HepG2 (cell line): ENCODE measurements at regions not wholly inside any gene's neighbourhood (a gene's known extent, or its start where the extent isn't known, plus 50 kb on each side); places are given as distances from the start of the nearest gene placed in this dataset.

Source experiments
- ATAC-seq: fragments of 200-7000 bp; cut with Tn5 transposase; 3 replicates; pipeline ENCODE4 v1.9.1; 2020; ENCODE audit warnings: mild to moderate bottlenecking, moderate library complexity
- BruUV-seq: library from RNA; stranded (reverse); fragments of 400-500 nt; replicated peaks from 2 replicates; lab custom pipeline; 2021; lab: Mats Ljungman, UMichigan
- CTCF ChIA-PET: fragments of 300-600 bp; formaldehyde crosslinking; extraction: SDS; loops from one replicate; lab custom pipeline; 2021; ENCODE audit warnings: low total read pairs, inconsistent platforms, low intra/inter-chr PET ratio; lab: Yijun Ruan, JAX
- POLR2A ChIA-PET: fragments of 350-600 bp; sonication (Branson Sonifier 250); formaldehyde crosslinking; loops from one replicate; lab custom pipeline; 2020; ENCODE audit warnings: antibody characterized with exemption, inconsistent platforms; lab: Yijun Ruan, JAX
- DNase-seq: peaks from one replicate; pipeline ENCODE4 v3.0.0-alpha.2; 2015; ENCODE audit warnings: low spot score
- FAIRE-seq: peaks from 3 replicates; lab custom pipeline; 2011; peaks lifted over from hg19 to GRCh38; lab: Jason Lieb, UNC
- H2AFZ ChIP-seq: one replicate; pipeline ENCODE4 v1.6.1; 2011; ENCODE audit warnings: low read length, inconsistent platforms
- H3K27ac ChIP-seq: fragments of 300-600 bp; 3 replicates; pipeline ENCODE4 v1.8.0; 2011; ENCODE audit warnings: mixed run types, mild to moderate bottlenecking, mixed read lengths, low read length, inconsistent platforms; ENCODE audit not compliant: insufficient read depth; ENCODE audit errors: extremely low read length
- H3K27me3 ChIP-seq, 2 experiments: fragments of 200-600 bp in 1 of 2; 2 replicates in 1 of 2; 3 replicates in 1 of 2; pipeline versions ENCODE4 v1.6.0 to v1.8.0; 2011; ENCODE audit warnings: low read length in 2 of 2, mild to moderate bottlenecking in 2 of 2, moderate library complexity in 2 of 2, inconsistent platforms in 1 of 2; ENCODE audit not compliant: insufficient read depth in 2 of 2, control insufficient read depth in 1 of 2
- H3K36me3 ChIP-seq, 2 experiments: fragments of 200-600 bp in 1 of 2; replicated peaks in 1 of 2; 2 replicates in 1 of 2; 3 replicates in 1 of 2; pipeline versions ENCODE4 v1.5.1 to v1.8.0; 2011; ENCODE audit warnings: low read length in 2 of 2, inconsistent platforms in 1 of 2; ENCODE audit not compliant: insufficient read depth in 2 of 2, control insufficient read depth in 1 of 2
- H3K4me1 ChIP-seq: 2 replicates; pipeline ENCODE4 v1.5.1; 2012; ENCODE audit warnings: low read length, inconsistent platforms; ENCODE audit not compliant: insufficient read depth
- H3K4me2 ChIP-seq: 2 replicates; pipeline ENCODE4 v1.6.0; 2011; ENCODE audit warnings: low read depth, low read length, inconsistent platforms
- H3K4me3 ChIP-seq, 3 experiments: fragments of 200-600 bp in 1 of 3; sonication (generic), shearing (Covaris generic) in 1 of 3; replicated peaks in 1 of 3; 2 replicates each; pipeline ENCODE4 v1.5.1; 2011 to 2016; ENCODE audit warnings: low read length in 3 of 3, inconsistent platforms in 2 of 3, low read depth in 2 of 3, mild to moderate bottlenecking in 2 of 3, control low read depth in 1 of 3, mixed read lengths in 1 of 3; ENCODE audit not compliant: insufficient read depth in 1 of 3
- H3K79me2 ChIP-seq: one replicate; pipeline ENCODE4 v1.6.1; 2011; ENCODE audit warnings: low read length, inconsistent platforms; ENCODE audit not compliant: insufficient read depth
- H3K9ac ChIP-seq: 2 replicates; pipeline ENCODE4 v1.6.0; 2011; ENCODE audit warnings: mild to moderate bottlenecking, low read depth, low read length, inconsistent platforms; ENCODE audit not compliant: insufficient read depth
- H3K9me3 ChIP-seq: 2 replicates; pipeline ENCODE4 v1.5.1; 2012; ENCODE audit warnings: mild to moderate bottlenecking, low read length
- H4K20me1 ChIP-seq: 2 replicates; pipeline ENCODE4 v1.6.0; 2011; ENCODE audit warnings: inconsistent platforms, mild to moderate bottlenecking, low read length, moderate library complexity; ENCODE audit not compliant: insufficient read depth
- BRCA1 ChIP-seq: sonication (generic); formaldehyde crosslinking; IDR thresholded peaks from 2 replicates; pipeline ENCODE4 v1.4.0; 2020; ENCODE audit warnings: missing genetic modification reagents
- FIP1L1 ChIP-seq: fragments of 200-400 bp; formaldehyde crosslinking; IDR thresholded peaks from 2 replicates; pipeline ENCODE4 v1.6.1; 2018; ENCODE audit warnings: low read depth, mild to moderate bottlenecking, low read length, moderate library complexity, borderline replicate concordance; ENCODE audit not compliant: insufficient read depth
- HIC2 ChIP-seq: sonication (generic); formaldehyde crosslinking; IDR thresholded peaks from 2 replicates; pipeline ENCODE4 v1.9.0; 2022; ENCODE audit warnings: low read depth, missing genetic modification reagents
- KLF11 ChIP-seq: IDR thresholded peaks from 2 replicates; pipeline ENCODE4 v1.6.1; 2016; ENCODE audit warnings: missing compliant biosample characterization
- KLF9 ChIP-seq: IDR thresholded peaks from 2 replicates; pipeline ENCODE4 v1.6.1; 2016; ENCODE audit warnings: low read depth
- MZF1 ChIP-seq: sonication (generic); formaldehyde crosslinking; IDR thresholded peaks from 2 replicates; pipeline ENCODE4 v1.8.1; 2023; ENCODE audit warnings: mild to moderate bottlenecking, missing genetic modification reagents, borderline replicate concordance
- RFXANK ChIP-seq: IDR thresholded peaks from 2 replicates; pipeline ENCODE4 v1.6.1; 2016
- THYN1 ChIP-seq: sonication (generic); formaldehyde crosslinking; IDR thresholded peaks from 2 replicates; pipeline ENCODE4 v1.8.1; 2023; ENCODE audit warnings: low read depth, mild to moderate bottlenecking, moderate library complexity, missing genetic modification reagents, borderline replicate concordance
- TSC22D2 ChIP-seq: sonication (generic); formaldehyde crosslinking; IDR thresholded peaks from 2 replicates; pipeline ENCODE4 v1.5.1; 2020; ENCODE audit warnings: missing genetic modification reagents, mild to moderate bottlenecking, borderline replicate concordance
- ZNF496 ChIP-seq: sonication (generic); formaldehyde crosslinking; IDR thresholded peaks from 2 replicates; pipeline ENCODE4 v1.8.1; 2023; ENCODE audit warnings: mild to moderate bottlenecking, moderate library complexity, missing genetic modification reagents; ENCODE audit not compliant: insufficient replicate concordance
- ZNF530 ChIP-seq: sonication (generic); formaldehyde crosslinking; IDR thresholded peaks from 2 replicates; pipeline ENCODE4 v1.5.0; 2020; ENCODE audit warnings: low read depth, mild to moderate bottlenecking, missing genetic modification reagents
- ZNF670 ChIP-seq: sonication (generic); formaldehyde crosslinking; IDR thresholded peaks from 2 replicates; pipeline ENCODE4 v1.8.0; 2022; ENCODE audit warnings: mild to moderate bottlenecking, missing genetic modification reagents, borderline replicate concordance
- ZSCAN9 ChIP-seq: IDR thresholded peaks from 2 replicates; pipeline ENCODE4 v1.6.1; 2016; ENCODE audit warnings: borderline replicate concordance
- WGBS: methylation state at CpG from one replicate; pipeline ENCODE4 v1.1.6; 2017; ENCODE audit warnings: low lambda C conversion rate; 5-methylcytosine and 5-hydroxymethylcytosine counted together
- in situ Hi-C: cut with HindIII; loops from 2 replicates; pipeline ENCODE4 v1.10.0; 2017; ENCODE audit warnings: low pct_unique_long_range_greater_than_20kb; ENCODE audit not compliant: extremely low pct_ligation_motif_present
- intact Hi-C: fragments of 100-400 bp; cut with micrococcal nuclease; formaldehyde crosslinking; loops from one replicate; pipeline ENCODE4 v1.10.0; 2022; ENCODE audit not compliant: unreplicated experiment
- TF ChIP-seq, protein P1 (sequence below), 2 experiments: sonication (generic) in 1 of 2; formaldehyde crosslinking in 1 of 2; IDR thresholded peaks; 2 replicates each; pipeline versions ENCODE4 v1.4.0 to v1.6.1; 2018 to 2020; ENCODE audit warnings: missing genetic modification reagents in 2 of 2, borderline replicate concordance in 1 of 2, low read depth in 1 of 2, mild to moderate bottlenecking in 1 of 2, missing biosample characterization in 1 of 2
- TF ChIP-seq, protein P2 (sequence below): sonication (generic); formaldehyde crosslinking; IDR thresholded peaks from 2 replicates; pipeline ENCODE4 v1.5.0; 2020; ENCODE audit warnings: missing genetic modification reagents, mild to moderate bottlenecking, borderline replicate concordance
- TF ChIP-seq, protein P3 (sequence below): sonication (generic); formaldehyde crosslinking; IDR thresholded peaks from 2 replicates; pipeline ENCODE4 v1.5.0; 2020; ENCODE audit warnings: missing genetic modification reagents

DNA sequence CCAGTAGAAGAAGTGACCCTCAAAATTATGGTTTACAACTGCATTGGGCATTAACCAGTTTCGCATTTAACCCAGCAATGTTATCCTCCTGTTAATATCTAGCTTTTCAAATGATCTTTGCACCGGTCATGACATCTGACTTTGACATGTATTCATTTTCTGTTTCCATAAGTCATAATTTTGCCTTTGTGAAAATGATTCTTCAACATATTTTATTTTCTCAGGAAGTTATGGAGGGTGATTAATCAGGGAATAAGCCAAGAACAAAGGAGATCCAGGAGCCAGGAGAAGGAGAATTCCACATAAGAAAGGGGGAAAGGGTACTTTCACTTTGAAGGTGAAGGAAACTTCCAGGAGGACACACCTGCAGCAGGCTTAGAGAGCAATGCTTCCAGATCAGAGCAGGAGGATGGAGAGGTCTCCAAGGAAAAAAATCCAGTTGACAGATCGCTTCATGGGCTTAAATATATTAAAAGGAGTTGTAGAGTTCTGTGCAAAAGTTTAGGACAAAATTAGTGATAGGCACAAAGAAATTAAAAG lies 92.1 kb upstream of the FAM3C start:
- intact Hi-C loops = no loop called here
- Histone ChIP-seq H3K9ac (no peak overlapping the region), H3K9me3 (no peaks in the 10 kb centered on the region), H3K36me3 (no peaks in the 10 kb centered on the region), H3K27me3 (no peaks in the 10 kb centered on the region; a peak in 1 of 5 replicates), H3K4me3 (no peak overlapping the region), H3K79me2 (no peaks in the 10 kb centered on the region), H2AFZ (no peak overlapping the region), H3K27ac (no peak overlapping the region), H3K4me2 (no peak overlapping the region), H3K4me1 (no peaks in the 10 kb centered on the region)
- no TSS peak for BruUV-seq
- DNase-seq = no peak
- no peak for FAIRE-seq
- no peak for ATAC-seq
- CTCF ChIA-PET = no interaction called here
- POLR2A ChIA-PET = no interaction called here
- in situ Hi-C loops = no loop called here
- TF ChIP-seq HIC2 = no peak
- TF ChIP-seq TSC22D2 (CRISPR knock-in tag) = no peak
- TF ChIP-seq KLF11 (CRISPR knock-in tag) = no peak
- TF ChIP-seq, protein P1, sequence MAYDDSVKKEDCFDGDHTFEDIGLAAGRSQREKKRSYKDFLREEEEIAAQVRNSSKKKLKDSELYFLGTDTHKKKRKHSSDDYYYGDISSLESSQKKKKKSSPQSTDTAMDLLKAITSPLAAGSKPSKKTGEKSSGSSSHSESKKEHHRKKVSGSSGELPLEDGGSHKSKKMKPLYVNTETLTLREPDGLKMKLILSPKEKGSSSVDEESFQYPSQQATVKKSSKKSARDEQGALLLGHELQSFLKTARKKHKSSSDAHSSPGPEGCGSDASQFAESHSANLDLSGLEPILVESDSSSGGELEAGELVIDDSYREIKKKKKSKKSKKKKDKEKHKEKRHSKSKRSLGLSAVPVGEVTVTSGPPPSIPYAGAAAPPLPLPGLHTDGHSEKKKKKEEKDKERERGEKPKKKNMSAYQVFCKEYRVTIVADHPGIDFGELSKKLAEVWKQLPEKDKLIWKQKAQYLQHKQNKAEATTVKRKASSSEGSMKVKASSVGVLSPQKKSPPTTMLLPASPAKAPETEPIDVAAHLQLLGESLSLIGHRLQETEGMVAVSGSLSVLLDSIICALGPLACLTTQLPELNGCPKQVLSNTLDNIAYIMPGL (CRISPR knock-in tag; IDR thresholded peaks at IDR 0.05; ENCODE audit: borderline replicate concordance in 1 of 2, low read depth in 1 of 2) = no peak
- TF ChIP-seq, protein P2, sequence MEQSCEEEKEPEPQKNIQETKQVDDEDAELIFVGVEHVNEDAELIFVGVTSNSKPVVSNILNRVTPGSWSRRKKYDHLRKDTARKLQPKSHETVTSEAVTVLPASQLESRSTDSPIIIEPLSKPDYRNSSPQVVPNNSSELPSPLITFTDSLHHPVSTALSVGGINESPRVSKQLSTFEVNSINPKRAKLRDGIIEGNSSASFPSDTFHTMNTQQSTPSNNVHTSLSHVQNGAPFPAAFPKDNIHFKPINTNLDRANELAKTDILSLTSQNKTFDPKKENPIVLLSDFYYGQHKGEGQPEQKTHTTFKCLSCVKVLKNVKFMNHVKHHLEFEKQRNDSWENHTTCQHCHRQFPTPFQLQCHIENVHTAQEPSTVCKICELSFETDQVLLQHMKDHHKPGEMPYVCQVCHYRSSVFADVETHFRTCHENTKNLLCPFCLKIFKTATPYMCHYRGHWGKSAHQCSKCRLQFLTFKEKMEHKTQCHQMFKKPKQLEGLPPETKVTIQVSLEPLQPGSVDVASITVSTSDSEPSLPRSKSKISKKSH (CRISPR knock-in tag) = no peak
- TF ChIP-seq ZSCAN9 (CRISPR knock-in tag) = no peak
- TF ChIP-seq MZF1 = no peak
- TF ChIP-seq ZNF496 (CRISPR knock-in tag) = no peak
- TF ChIP-seq ZNF670 = no peak
- TF ChIP-seq RFXANK (CRISPR knock-in tag) = no peak
- TF ChIP-seq BRCA1 (CRISPR knock-in tag) = no peak
- TF ChIP-seq FIP1L1 = no peak
- no peak for TF ChIP-seq THYN1
- TF ChIP-seq, protein P3, sequence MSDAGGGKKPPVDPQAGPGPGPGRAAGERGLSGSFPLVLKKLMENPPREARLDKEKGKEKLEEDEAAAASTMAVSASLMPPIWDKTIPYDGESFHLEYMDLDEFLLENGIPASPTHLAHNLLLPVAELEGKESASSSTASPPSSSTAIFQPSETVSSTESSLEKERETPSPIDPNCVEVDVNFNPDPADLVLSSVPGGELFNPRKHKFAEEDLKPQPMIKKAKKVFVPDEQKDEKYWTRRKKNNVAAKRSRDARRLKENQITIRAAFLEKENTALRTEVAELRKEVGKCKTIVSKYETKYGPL (CRISPR knock-in tag) = no peak
- TF ChIP-seq ZNF530 = no peak
- no peak for TF ChIP-seq KLF9 (CRISPR knock-in tag)
- TF ChIP-seq, all 625 proteins: peak for 0
- H4K20me1 ChIP-seq = no peaks in the 10 kb centered on the region
- WGBS = 26% methylated on average over 3 of the region's 3 CpGs
